ENCODE measurements at regions not wholly inside any gene's neighbourhood (a gene's known extent, or its start where the extent isn't known, plus 50 kb on each side); places are given as distances from the start of the nearest gene placed in this dataset.
"Not testable (repeated sequence)": the region's sequence is repeated elsewhere in the genome, so short reads cannot be mapped to it uniquely, and the experiment has no call there.

- no peak for DNase-seq (ENCODE audit: low spot score)
Observed at GRCh38 chr10:84571146-84571545, 242.8 kb downstream of the CCSER2 start.

DNA sequence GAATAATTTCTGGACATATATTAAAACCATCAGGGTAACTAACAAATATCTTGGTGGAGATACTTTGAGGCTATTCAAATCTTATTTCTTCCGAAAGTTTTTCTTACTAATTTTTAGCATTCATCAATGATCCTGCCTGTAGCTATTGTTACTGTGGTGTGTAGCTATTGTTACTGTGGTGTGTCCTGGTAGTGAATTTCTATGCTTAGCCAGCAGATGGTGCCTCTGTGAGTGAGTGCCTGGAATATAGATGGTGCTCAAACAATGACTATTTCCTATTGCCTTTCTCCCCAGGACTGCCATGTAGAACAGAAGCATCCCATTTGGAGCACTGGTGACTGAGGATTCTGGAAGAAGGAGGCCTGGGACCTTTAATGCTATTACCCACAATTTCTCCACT is 245.7 kb downstream of the CCSER2 start:
- no peak for DNase-seq (ENCODE audit: low spot score)

- no peak for DNase-seq (ENCODE audit: low spot score)
Observed at GRCh38 chr10:84581976-84582375, 253.6 kb downstream of the CCSER2 start.

DNA sequence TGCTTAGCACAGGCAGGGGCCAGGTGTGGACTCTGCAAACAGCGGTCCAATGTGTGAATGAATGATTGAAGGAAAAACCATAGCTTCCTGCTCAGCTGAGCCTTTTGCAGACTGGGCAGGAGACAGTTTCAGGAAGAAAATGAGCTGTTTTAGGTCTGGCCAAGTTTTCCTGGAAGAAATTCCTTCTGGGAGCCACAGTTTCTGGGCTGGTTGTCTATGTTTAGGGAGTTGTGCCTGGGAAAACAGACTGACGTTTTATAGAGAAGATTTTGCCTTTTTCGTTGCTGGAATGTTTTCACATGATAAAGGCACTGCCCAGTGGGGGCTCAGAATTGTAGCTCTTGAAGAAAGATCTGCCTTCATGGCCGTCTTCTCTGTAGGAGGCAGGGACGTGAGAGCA is 255.1 kb downstream of the CCSER2 start:
- DNase-seq (ENCODE audit: low spot score), result no peak

DNA sequence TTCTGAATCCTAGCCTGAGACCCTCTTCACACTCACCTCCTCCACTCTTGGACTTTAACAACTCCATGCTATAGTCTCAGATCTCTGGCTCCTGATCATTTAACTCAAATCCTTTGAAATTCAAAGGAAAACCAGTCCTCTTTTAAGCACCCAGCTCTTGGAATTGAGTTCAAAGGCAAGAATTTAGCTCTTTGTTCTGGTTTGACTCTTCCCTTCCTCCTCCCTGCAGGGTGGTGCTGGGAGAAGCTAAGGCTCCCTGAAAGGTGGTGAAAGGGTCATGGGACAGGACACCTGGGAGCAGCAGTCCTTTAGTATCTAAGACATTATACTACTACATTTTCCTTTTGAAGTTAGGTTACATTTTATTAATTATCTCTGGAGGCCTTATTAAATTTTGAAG is 259.4 kb downstream of the CCSER2 start:
- no peak for DNase-seq (ENCODE audit: low spot score)

DNA sequence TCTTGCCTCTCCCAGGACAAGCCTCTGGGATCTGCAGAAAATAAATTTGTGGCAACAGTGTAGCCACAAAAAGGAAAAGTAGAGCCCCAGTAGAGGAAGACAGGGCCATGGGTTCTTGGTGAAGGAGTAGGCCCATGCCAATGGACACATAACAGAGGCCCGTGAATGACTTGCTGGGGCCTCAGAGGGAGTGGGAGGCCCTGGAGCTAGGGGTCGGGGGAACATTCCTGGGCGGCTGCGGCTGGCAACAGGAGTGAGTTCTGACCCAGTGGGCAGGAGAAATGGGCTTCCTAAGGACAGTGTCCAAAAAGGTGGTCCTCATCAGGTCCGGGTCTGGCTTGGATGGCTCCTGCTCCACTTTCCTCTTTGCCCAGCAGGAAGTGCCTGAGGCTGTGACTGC is 260.0 kb downstream of the CCSER2 start:
- no peak for DNase-seq (ENCODE audit: low spot score)

DNA sequence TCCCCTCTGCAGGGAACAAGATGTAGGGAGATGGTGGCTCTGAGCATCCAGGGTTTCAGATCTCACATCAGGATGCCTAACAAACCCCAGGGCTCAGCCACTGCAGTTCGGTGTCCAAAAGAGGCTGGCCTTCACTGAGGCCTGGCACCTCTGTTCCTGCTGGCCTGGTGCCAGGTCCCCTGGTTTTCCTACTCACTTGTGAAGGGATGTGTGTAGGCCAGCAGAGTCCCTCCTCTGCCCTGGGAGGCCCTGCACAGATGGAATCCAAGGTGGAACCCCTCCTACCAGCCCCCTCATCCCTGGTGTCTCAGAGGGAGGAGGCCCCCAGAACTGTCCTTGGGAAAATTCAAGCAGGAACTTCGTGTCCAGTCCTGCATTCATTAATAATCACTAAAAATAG is 260.6 kb downstream of the CCSER2 start:
- DNase-seq (ENCODE audit: low spot score), result no peak

GRCh38 chr10:84589526-84590205 is 261.3 kb downstream of the CCSER2 start:
- no peak for DNase-seq (ENCODE audit: low spot score)

DNA sequence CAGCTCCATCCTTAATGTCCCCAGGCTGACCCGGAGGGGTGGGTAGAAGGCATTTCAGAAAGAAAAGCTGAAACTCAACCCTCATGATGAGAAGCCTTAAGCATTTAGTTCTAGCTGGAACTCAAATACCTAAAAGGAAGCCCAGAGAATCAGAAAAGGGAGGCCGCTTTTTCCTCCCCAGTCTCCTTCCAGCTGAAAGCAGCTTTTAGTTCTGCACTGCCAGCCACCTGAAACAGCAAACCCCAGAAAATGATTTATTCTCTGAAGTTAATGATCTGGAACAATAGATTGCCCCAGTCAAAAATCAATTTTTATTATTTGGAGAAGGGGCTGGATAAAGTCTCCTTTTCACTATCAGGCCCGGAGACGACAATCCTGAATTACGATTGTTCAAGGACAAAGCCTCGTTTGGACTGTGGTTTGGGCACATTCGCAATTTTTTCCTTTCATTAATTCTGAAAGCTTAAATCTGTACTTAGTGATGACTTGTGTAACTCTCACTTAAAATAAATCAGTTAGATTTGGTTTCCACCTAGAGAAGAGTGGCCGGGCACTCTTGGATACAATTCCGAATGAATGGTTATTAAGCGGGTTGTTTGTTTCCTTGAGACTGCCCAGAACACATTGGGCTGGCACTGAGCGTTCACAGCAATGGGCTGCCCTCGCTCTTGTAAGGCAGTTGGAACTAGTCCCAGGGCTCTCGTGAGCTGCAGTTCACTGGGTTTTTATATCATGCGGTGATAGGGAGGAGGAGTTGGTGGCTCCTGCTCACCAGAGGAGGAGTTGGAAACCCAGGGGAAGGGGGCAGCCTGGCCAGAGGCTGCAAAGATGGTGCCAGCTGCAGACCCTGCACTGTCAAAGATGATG is 262.2 kb downstream of the CCSER2 start:
- DNase-seq (ENCODE audit: low spot score), result no peak

- no peak for DNase-seq (ENCODE audit: low spot score)
Observed at GRCh38 chr10:84593506-84593905, 265.1 kb downstream of the CCSER2 start.

DNA sequence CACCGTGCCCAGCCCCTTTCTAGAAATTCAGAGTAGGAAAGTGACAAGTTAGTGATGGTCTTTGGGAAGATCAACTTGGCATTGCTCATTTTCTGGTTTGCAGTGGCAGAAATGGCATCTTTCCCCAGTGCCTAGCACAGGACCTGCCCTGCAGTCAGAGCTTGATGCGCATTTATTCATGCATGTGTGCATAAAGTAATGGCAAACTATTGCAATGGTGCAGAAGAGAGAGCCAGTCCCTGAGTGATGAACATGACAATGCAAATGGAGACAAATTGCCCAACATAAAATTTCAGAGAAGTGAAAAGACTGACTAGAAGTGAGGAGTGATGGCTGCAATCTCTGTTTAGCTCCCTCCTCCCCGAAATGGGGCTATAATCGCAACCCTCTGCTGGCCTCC is 268.2 kb downstream of the CCSER2 start:
- no peak for DNase-seq (ENCODE audit: low spot score)

DNA sequence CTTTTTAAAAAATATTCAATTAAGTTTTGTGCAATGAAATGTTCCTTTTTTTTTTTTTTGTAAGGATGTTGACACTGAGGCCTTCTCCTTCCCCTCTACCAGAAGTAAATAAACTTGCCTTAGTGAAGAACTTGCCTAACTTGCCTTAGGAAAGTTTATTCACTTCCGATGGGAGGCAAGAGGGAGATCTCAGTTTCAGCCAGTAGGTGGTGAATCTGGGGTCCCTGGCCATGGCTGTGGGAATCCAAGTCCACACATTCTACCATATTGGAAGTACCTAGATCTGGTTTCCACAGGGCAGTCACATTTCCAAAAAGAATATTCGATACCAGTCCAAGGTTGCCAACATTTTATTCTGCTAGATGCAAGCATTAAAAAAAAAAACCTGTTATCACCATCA is 270.9 kb downstream of the CCSER2 start:
- DNase-seq (ENCODE audit: low spot score), result no peak

- DNase-seq (ENCODE audit: low spot score), result no peak
Observed at GRCh38 chr10:84600947-84601346, 272.6 kb downstream of the CCSER2 start.

DNA sequence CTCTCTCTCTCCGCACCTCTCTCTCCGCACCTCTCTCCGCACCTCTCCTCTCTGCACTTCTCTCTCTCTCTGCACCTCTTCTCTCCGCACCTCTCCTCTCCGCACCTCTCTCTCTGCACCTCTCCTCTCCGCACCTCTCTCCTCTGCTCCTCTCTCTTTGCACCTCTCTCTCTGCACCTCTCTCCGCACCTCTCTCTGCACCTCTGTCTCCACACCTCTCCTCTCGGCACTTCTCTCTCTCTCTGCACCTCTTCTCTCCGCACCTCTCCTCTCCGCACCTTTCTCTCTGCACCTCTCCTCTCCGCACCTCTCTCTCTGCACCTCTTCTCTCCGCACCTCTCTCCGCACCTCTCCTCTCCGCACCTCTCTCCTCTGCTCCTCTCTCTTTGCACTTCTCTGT is 274.2 kb downstream of the CCSER2 start:
- DNase-seq (ENCODE audit: low spot score), result not testable (repeated sequence)

DNA sequence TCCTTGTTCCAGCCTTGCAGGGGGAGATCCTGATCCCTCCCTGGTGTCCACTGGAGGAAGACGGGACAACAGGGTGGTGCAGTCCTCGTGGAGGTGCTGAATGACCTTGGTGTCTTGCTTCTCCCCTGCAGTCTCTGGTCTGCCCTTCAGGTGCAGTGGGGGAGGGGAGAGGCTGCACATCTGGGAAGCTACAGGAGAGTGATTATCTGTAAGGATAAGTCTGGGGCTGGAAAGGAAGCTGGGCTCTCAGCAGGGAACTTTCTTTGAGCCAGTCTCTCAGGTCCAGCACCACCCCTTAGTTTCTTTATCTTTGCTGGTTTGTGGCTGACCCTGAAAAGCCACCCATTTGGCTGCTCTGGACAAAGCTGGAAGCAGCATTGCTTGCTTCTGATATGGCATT is 275.6 kb downstream of the CCSER2 start:
- DNase-seq (ENCODE audit: low spot score), result no peak

GRCh38 chr10:84605802-84606201 is 277.4 kb downstream of the CCSER2 start:
- no peak for DNase-seq (ENCODE audit: low spot score)

GRCh38 chr10:84606428-84606827 is 278.0 kb downstream of the CCSER2 start:
- no peak for DNase-seq (ENCODE audit: low spot score)

GRCh38 chr10:84607044-84607443 is 278.7 kb downstream of the CCSER2 start:
- DNase-seq (ENCODE audit: low spot score), result no peak

GRCh38 chr10:84607523-84607922 is 279.1 kb downstream of the CCSER2 start:
- no peak for DNase-seq (ENCODE audit: low spot score)

GRCh38 chr10:84608126-84608525 is 279.7 kb downstream of the CCSER2 start:
- DNase-seq (ENCODE audit: low spot score), result no peak

DNA sequence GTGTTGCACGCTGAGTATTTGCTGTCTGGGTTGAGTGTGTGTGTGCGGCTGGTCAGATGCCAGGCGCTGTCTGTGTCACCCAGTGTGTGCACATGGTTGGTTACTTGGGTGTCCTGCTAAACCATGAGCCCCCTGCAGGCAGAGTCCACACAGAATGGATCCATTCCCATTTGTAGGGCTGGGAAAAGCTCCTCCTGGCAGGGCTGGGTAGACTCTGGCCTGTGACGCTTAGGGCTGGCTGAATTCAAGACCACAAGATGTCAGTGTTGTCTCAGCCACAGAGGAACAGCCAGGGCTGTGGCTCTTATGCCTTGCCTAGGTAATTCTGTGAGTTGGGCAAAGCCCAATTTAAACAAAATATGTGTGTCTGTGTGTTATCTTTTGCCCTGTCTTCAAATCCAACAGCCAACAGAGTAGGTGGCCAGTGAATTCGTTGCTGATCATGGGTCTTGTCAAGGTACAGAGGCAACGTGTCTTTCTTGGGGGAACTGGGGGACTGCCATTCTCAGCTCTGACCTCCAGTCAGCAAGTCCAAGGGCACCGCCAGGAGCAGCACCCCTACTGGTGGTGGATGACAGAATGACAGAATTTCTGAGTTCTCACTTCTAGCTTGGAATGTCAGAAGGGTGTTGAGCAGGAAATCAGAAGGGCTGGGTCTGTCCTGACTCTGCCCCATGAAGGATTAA is 285.1 kb downstream of the CCSER2 start:
- no peak for DNase-seq (ENCODE audit: low spot score)

GRCh38 chr10:84626397-84627087 is 298.2 kb downstream of the CCSER2 start:
- no peak for DNase-seq (ENCODE audit: low spot score)

Data from kidney capillary endothelial cell (primary cell).